ENCODE measurements at regions not wholly inside any gene's neighbourhood (a gene's known extent, or its start where the extent isn't known, plus 50 kb on each side); places are given as distances from the start of the nearest gene placed in this dataset.

DNA sequence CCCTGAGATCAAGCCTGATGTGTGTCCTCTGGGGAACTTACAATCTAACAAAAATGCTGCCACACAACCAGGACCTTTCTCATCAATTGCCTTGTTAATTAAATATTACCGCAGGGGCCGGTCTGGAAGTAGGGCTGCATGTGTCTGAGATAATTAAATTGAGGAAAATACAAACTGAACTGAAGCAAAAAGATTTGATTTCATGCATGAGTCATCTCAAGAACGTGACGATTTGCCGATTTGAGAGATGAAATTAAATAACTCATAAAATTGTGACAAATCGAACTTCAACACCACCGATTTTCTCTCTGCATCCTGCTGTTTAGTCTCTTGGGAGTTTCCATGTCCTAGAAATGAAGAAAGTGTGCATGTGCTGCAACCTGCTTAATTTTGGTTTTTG is 94.6 kb upstream of the DAAM1 start:
- TF ChIP-seq GABPB1 (CRISPR knock-in tag; IDR thresholded peaks at IDR 0.05) = no peak
- TF ChIP-seq, protein P1, sequence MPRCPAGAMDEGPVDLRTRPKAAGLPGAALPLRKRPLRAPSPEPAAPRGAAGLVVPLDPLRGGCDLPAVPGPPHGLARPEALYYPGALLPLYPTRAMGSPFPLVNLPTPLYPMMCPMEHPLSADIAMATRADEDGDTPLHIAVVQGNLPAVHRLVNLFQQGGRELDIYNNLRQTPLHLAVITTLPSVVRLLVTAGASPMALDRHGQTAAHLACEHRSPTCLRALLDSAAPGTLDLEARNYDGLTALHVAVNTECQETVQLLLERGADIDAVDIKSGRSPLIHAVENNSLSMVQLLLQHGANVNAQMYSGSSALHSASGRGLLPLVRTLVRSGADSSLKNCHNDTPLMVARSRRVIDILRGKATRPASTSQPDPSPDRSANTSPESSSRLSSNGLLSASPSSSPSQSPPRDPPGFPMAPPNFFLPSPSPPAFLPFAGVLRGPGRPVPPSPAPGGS (CRISPR knock-in tag; IDR thresholded peaks at IDR 0.05) = no peak
- TF ChIP-seq POLR2AphosphoS5 (IDR thresholded peaks at IDR 0.05; ENCODE audit: low read depth, low read length) = no peak
- TF ChIP-seq HDAC2 (CRISPR knock-in tag; IDR thresholded peaks at IDR 0.05) = no peak
- TF ChIP-seq, protein P2, sequence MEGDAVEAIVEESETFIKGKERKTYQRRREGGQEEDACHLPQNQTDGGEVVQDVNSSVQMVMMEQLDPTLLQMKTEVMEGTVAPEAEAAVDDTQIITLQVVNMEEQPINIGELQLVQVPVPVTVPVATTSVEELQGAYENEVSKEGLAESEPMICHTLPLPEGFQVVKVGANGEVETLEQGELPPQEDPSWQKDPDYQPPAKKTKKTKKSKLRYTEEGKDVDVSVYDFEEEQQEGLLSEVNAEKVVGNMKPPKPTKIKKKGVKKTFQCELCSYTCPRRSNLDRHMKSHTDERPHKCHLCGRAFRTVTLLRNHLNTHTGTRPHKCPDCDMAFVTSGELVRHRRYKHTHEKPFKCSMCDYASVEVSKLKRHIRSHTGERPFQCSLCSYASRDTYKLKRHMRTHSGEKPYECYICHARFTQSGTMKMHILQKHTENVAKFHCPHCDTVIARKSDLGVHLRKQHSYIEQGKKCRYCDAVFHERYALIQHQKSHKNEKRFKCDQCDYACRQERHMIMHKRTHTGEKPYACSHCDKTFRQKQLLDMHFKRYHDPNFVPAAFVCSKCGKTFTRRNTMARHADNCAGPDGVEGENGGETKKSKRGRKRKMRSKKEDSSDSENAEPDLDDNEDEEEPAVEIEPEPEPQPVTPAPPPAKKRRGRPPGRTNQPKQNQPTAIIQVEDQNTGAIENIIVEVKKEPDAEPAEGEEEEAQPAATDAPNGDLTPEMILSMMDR (CRISPR knock-in tag; IDR thresholded peaks at IDR 0.05) = no peak

Measured in HepG2 (cell line).